Skeletal muscle tissue (tissue), 3 donors: ENCODE measurements at regions not wholly inside any gene's neighbourhood (a gene's known extent, or its start where the extent isn't known, plus 50 kb on each side); places are given as distances from the start of the nearest gene placed in this dataset.
A peak's percentile ranks its signal among the peaks of the same experiment; 100 is the strongest.
"Not testable (repeated sequence)": the region's sequence is repeated elsewhere in the genome, so short reads cannot be mapped to it uniquely, and the experiment has no call there.

ENCODE experiments used
- H3K27ac ChIP-seq: one replicate; pipeline ENCODE4 v1.7.0; 2013; ENCODE audit warnings: mild to moderate bottlenecking, low read depth, low read length, inconsistent platforms
- H3K27me3 ChIP-seq, 3 donors: one replicate each; pipeline ENCODE4 v1.7.0; 2013; ENCODE audit warnings: low read length in 3 of 3; ENCODE audit not compliant: control insufficient read depth in 3 of 3, insufficient read depth in 3 of 3
- H3K36me3 ChIP-seq, 3 donors: one replicate each; pipeline ENCODE4 v1.7.0; 2013; ENCODE audit warnings: low read length in 3 of 3; ENCODE audit not compliant: control insufficient read depth in 3 of 3, insufficient read depth in 3 of 3
- H3K4me1 ChIP-seq, 3 donors: one replicate each; pipeline ENCODE4 v1.7.0; 2013; ENCODE audit warnings: low read length in 3 of 3, mild to moderate bottlenecking in 3 of 3; ENCODE audit not compliant: control insufficient read depth in 3 of 3, insufficient read depth in 3 of 3
- H3K4me3 ChIP-seq, 3 donors: one replicate each; pipeline ENCODE4 v1.7.0; 2013; ENCODE audit warnings: low read length in 3 of 3
- H3K9ac ChIP-seq, 3 donors: one replicate each; pipeline ENCODE4 v1.7.0; 2013; ENCODE audit warnings: low read length in 3 of 3, mild to moderate bottlenecking in 3 of 3, moderate library complexity in 2 of 3, low read depth in 1 of 3
- H3K9me3 ChIP-seq, 3 donors: one replicate each; pipeline ENCODE4 v1.7.0; 2013; ENCODE audit warnings: low read length in 3 of 3; ENCODE audit not compliant: control insufficient read depth in 3 of 3
- donor health status: Osteomylitis.

DNA sequence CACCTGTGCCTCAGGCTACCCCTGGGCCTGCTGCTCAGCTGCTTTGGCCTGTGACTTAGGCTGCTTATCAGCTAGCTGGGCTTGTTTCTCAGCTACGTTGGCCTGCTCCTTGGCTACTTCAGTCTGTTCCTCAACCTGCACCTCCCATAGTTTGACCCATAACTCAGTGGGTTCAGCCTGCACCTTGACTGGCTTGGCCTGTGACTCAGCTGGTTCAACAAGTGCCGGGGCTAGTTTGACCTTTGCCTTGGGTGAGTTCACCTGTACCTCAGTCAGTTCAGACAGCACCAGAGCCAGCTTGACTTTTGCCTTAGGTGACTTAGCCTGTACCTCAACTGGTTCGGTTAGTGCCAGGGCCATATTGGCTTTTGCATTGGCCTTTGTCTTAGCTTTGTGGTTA, 171.2 kb downstream of the MSN start:
- no peak overlapping the region for H3K9ac ChIP-seq
- H3K27ac ChIP-seq, result no peak overlapping the region
- no peaks in the 10 kb centered on the region for H3K36me3 ChIP-seq
- H3K4me3 ChIP-seq, result no peak overlapping the region
- no peaks in the 10 kb centered on the region for H3K4me1 ChIP-seq
- H3K9me3 ChIP-seq, result peaks cover 0 to 5% (median 0%) of the 10 kb centered on the region in 3 donors
- peaks cover 0 to 4% (median 0%) of the 10 kb centered on the region in 3 donors for H3K27me3 ChIP-seq

GRCh38 chrX:65837875-65838549, 170.6 kb downstream of the MSN start:
- H3K4me3 ChIP-seq, result no peak overlapping the region
- no peak overlapping the region for H3K9ac ChIP-seq
- H3K9me3 ChIP-seq, result peaks cover 0 to 5% (median 0%) of the 10 kb centered on the region in 3 donors
- H3K27me3 ChIP-seq, result peaks cover 0 to 2% (median 0%) of the 10 kb centered on the region in 3 donors
- H3K4me1 ChIP-seq, result no peaks in the 10 kb centered on the region
- H3K27ac ChIP-seq, result no peak overlapping the region
- no peaks in the 10 kb centered on the region for H3K36me3 ChIP-seq

GRCh38 chrX:65831268-65831667, 163.8 kb downstream of the MSN start:
- no peaks in the 10 kb centered on the region for H3K9me3 ChIP-seq
- no peaks in the 10 kb centered on the region for H3K36me3 ChIP-seq
- no peak overlapping the region for H3K27ac ChIP-seq
- H3K4me1 ChIP-seq, result no peaks in the 10 kb centered on the region
- no peaks in the 10 kb centered on the region for H3K27me3 ChIP-seq
- H3K4me3 ChIP-seq, result no peak overlapping the region
- H3K9ac ChIP-seq, result no peak overlapping the region

GRCh38 chrX:65828599-65828998, 161.1 kb downstream of the MSN start:
- Histone ChIP-seq H3K9me3 (peaks cover 0 to 2% (median 0%) of the 10 kb centered on the region in 3 donors), H3K36me3 (no peaks in the 10 kb centered on the region), H3K27ac (no peak overlapping the region), H3K4me1 (no peaks in the 10 kb centered on the region), H3K9ac (no peak overlapping the region), H3K4me3 (no peak overlapping the region), H3K27me3 (no peaks in the 10 kb centered on the region)

DNA sequence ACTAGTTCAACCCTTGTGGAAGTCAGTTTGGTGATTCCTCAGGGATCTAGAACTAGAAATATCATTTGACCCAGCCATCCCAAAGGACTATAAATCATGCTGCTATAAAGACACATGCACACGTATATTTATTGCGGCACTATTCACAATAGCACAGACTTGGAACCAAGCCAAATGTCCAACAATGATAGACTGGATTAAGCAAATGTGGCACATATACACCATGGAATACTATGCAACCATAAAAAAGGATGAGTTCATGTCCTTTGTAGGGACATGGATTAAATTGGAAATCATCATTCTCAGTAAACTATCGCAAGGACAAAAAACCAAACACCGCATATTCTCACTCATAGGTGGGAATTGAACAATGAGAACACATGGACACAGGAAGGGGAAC, 157.8 kb downstream of the MSN start:
- H3K4me3 ChIP-seq, H3K36me3 ChIP-seq, H3K27ac ChIP-seq, H3K9ac ChIP-seq, H3K9me3 ChIP-seq, H3K27me3 ChIP-seq, H3K4me1 ChIP-seq: not testable (repeated sequence)

DNA sequence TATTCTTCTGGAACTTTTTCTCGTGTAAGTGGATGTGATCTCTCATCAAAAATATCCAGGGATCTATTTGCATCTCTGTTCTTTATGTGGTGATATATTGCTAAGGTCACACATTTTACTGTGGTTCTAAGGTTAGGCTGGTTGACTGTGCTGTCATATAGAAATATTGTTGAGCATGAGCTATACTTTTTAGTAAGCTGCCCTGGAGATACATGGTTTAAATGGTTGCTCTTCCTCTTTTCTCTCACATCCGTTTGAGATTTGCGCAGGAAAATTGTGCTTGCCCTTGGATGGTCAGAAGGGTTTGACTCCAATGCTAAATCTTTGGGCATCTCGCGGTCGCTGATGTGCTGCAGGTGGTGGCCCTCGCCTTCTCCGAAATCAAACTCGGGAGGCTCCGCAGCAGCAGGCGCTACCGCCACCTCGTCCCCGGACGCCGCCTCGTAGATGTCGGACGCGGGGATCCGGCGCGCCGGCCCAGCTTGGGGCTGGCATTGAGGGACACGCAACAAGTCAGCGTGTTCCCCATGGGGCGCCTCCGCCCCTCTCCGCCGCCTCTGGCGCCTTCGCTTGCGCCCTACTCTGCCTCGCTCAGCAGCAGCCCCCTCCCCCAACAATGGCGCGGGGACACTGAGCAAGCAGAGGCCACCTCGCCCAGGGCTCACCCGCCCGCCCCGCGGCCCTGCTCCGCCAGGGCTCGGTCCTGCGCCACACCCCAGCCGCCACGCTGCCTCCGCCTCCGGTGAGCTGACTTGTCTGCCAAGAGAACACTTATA, 154.5 kb downstream of the MSN start:
- peak overlapping the region in 1 of 3 donors; percentile 22 for H3K4me3 ChIP-seq
- no peak overlapping the region for H3K9ac ChIP-seq
- no peak overlapping the region for H3K27ac ChIP-seq
- H3K4me1 ChIP-seq, result no peaks in the 10 kb centered on the region
- H3K36me3 ChIP-seq, result no peaks in the 10 kb centered on the region
- no peaks in the 10 kb centered on the region for H3K27me3 ChIP-seq
- peaks cover 0 to 2% (median 0%) of the 10 kb centered on the region in 3 donors for H3K9me3 ChIP-seq

GRCh38 chrX:65819983-65820382, 152.5 kb downstream of the MSN start:
- H3K9ac ChIP-seq, H3K4me1 ChIP-seq, H3K4me3 ChIP-seq, H3K27me3 ChIP-seq, H3K9me3 ChIP-seq, H3K36me3 ChIP-seq, H3K27ac ChIP-seq: not testable (repeated sequence)

DNA sequence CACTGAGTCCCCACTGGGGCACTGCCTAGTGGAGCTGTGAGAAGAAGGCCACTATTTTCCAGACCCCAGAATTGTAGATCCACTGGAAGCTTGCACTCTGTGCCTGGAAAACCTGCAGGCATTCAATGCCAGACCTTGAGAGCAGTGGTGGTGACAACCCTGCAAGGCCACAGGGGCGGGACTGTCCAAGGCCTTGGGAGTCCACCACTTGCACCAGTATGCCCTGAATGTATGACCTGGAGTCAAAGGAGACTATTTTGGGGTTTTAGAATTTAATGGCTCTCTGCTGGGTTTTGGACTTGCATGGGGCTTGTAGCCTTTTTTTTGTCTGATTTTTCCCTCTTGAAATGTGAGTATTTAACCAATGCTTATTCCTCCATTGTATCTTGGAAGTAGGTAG, 145.8 kb downstream of the MSN start:
- Histone ChIP-seq H3K27me3 (no peaks in the 10 kb centered on the region), H3K9ac (no peak overlapping the region), H3K36me3 (no peaks in the 10 kb centered on the region), H3K4me1 (no peaks in the 10 kb centered on the region), H3K9me3 (no peaks in the 10 kb centered on the region), H3K4me3 (no peak overlapping the region), H3K27ac (no peak overlapping the region)

DNA sequence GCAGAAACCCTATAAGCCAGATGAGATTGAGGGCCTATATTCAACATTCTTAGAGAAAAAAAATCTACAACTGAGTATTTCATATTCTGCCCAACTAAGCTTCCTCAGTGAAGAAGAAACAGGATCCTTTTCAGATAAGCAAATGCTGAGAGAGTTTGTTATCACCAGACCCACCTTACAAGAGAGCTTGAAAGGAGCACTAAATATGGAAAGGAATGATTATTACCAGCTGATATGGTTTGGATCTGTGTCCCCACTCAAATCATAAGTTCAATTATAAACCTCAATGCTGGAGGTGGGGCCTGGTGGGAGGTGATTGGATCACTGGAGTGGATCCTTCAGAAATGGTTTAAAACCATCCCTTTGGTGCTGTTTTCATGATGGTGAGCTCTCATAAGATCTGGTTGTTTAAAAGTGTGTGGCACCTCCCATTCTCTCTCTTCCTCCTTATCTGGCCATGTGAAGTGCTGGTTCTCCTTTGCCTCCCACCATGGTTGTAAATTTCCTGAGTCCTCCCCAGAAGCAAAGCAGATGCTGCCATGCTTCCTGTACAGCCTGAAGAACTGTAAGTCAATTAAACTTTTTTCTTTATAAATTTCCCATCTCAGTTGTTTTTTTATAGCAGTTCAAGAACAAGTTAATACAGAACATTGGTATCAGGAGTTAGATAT, 144.2 kb downstream of the MSN start:
- Histone ChIP-seq H3K9me3 (no peaks in the 10 kb centered on the region), H3K27ac (no peak overlapping the region), H3K36me3 (no peaks in the 10 kb centered on the region), H3K27me3 (no peaks in the 10 kb centered on the region), H3K4me1 (no peaks in the 10 kb centered on the region), H3K4me3 (no peak overlapping the region), H3K9ac (no peak overlapping the region)
